ENCODE measurements at regions not wholly inside any gene's neighbourhood (a gene's known extent, or its start where the extent isn't known, plus 50 kb on each side); places are given as distances from the start of the nearest gene placed in this dataset.

GRCh38 chr2:23091019-23091418 is 294.0 kb upstream of the KLHL29 start:
- H4K20me1 ChIP-seq (ENCODE audit: insufficient read depth, low read length): no peaks in the 10 kb centered on the region
- H3K79me2 ChIP-seq (ENCODE audit: insufficient read depth, low read length): no peaks in the 10 kb centered on the region
- no peaks in the 10 kb centered on the region for H3K4me1 ChIP-seq (ENCODE audit: insufficient read depth, low read length)
- no peaks in the 10 kb centered on the region for H3K36me3 ChIP-seq (ENCODE audit: insufficient read depth, low read length)
- ATAC-seq (ENCODE audit: insufficient read depth, low read depth) (no peak), DNase-seq (no peak)
- no peak overlapping the region for H3K27ac ChIP-seq (ENCODE audit: low read length)
- H2AFZ ChIP-seq (ENCODE audit: low read depth, low read length): no peak overlapping the region
- no peaks in the 10 kb centered on the region for H3K9me3 ChIP-seq (ENCODE audit: insufficient read depth, low read length, severe bottlenecking)
- no peak overlapping the region for H3K4me3 ChIP-seq (ENCODE audit: low read depth in 1 of 2, low read length in 2 of 2)
- H3K27me3 ChIP-seq (ENCODE audit: insufficient read depth, low read length, poor library complexity): no peaks in the 10 kb centered on the region
- no peak overlapping the region for H3K4me2 ChIP-seq (ENCODE audit: insufficient read depth, low read length)
- no peak overlapping the region for H3K9ac ChIP-seq (ENCODE audit: low read depth, low read length)
- TF ChIP-seq CTCF (IDR thresholded peaks at IDR 0.05; ENCODE audit: borderline replicate concordance, extremely low read depth, low read length, poor library complexity, severe bottlenecking): no peak
- TF ChIP-seq EZH2 (IDR thresholded peaks at IDR 0.05; ENCODE audit: borderline replicate concordance, low read depth, low read length, severe bottlenecking): no peak

DNA sequence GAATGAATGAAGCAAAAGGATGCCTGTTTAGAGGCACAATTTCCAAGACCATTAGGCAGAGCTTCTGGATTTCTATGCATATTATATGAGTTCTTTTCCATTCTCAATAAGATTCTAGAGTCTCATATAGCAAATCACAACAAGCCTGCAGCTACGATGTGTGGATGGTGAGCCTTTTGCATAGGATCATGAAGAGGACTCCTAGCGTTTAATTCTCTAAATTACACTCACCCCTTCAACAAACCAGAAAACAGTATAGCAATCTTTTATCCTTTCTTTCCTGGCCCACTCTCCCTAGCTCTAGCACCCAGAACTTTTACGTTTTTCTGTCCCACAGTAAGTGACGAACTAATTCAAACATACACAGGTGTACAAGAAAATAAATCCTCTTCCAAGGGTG is 293.1 kb upstream of the KLHL29 start:
- H3K4me3 ChIP-seq (ENCODE audit: low read depth in 1 of 2, low read length in 2 of 2): no peak overlapping the region
- H3K36me3 ChIP-seq (ENCODE audit: insufficient read depth, low read length): no peaks in the 10 kb centered on the region
- no peaks in the 10 kb centered on the region for H4K20me1 ChIP-seq (ENCODE audit: insufficient read depth, low read length)
- TF ChIP-seq EZH2 (IDR thresholded peaks at IDR 0.05; ENCODE audit: borderline replicate concordance, low read depth, low read length, severe bottlenecking) (no peak), CTCF (IDR thresholded peaks at IDR 0.05; ENCODE audit: borderline replicate concordance, extremely low read depth, low read length, poor library complexity, severe bottlenecking) (no peak)
- DNase-seq (no peak), ATAC-seq (ENCODE audit: insufficient read depth, low read depth) (no peak)
- no peaks in the 10 kb centered on the region for H3K9me3 ChIP-seq (ENCODE audit: insufficient read depth, low read length, severe bottlenecking)
- no peaks in the 10 kb centered on the region for H3K27me3 ChIP-seq (ENCODE audit: insufficient read depth, low read length, poor library complexity)
- H3K27ac ChIP-seq (ENCODE audit: low read length): no peak overlapping the region
- H2AFZ ChIP-seq (ENCODE audit: low read depth, low read length): no peak overlapping the region
- H3K79me2 ChIP-seq (ENCODE audit: insufficient read depth, low read length): no peaks in the 10 kb centered on the region
- H3K9ac ChIP-seq (ENCODE audit: low read depth, low read length): no peak overlapping the region
- H3K4me1 ChIP-seq (ENCODE audit: insufficient read depth, low read length): no peaks in the 10 kb centered on the region
- H3K4me2 ChIP-seq (ENCODE audit: insufficient read depth, low read length): no peak overlapping the region

- Histone ChIP-seq H3K4me2 (ENCODE audit: insufficient read depth, low read length) (no peak overlapping the region), H3K27me3 (ENCODE audit: insufficient read depth, low read length, poor library complexity) (no peaks in the 10 kb centered on the region), H3K79me2 (ENCODE audit: insufficient read depth, low read length) (no peaks in the 10 kb centered on the region), H3K36me3 (ENCODE audit: insufficient read depth, low read length) (no peaks in the 10 kb centered on the region), H3K9ac (ENCODE audit: low read depth, low read length) (no peak overlapping the region), H3K4me1 (ENCODE audit: insufficient read depth, low read length) (no peaks in the 10 kb centered on the region), H2AFZ (ENCODE audit: low read depth, low read length) (no peak overlapping the region), H4K20me1 (ENCODE audit: insufficient read depth, low read length) (no peaks in the 10 kb centered on the region), H3K9me3 (ENCODE audit: insufficient read depth, low read length, severe bottlenecking) (no peaks in the 10 kb centered on the region), H3K27ac (ENCODE audit: low read length) (no peak overlapping the region), H3K4me3 (ENCODE audit: low read depth in 1 of 2, low read length in 2 of 2) (no peak overlapping the region)
- TF ChIP-seq EZH2 (IDR thresholded peaks at IDR 0.05; ENCODE audit: borderline replicate concordance, low read depth, low read length, severe bottlenecking) (no peak), CTCF (IDR thresholded peaks at IDR 0.05; ENCODE audit: borderline replicate concordance, extremely low read depth, low read length, poor library complexity, severe bottlenecking) (no peak)
- ATAC-seq (ENCODE audit: insufficient read depth, low read depth): 0 out of 3 replicates have a peak, but pooled peaks have one; percentile 42
- DNase-seq: no peak
Observed at GRCh38 chr2:23092831-23093230, 292.1 kb upstream of the KLHL29 start.

- no peaks in the 10 kb centered on the region for H4K20me1 ChIP-seq (ENCODE audit: insufficient read depth, low read length)
- H3K9me3 ChIP-seq (ENCODE audit: insufficient read depth, low read length, severe bottlenecking): no peaks in the 10 kb centered on the region
- H2AFZ ChIP-seq (ENCODE audit: low read depth, low read length): no peak overlapping the region
- TF ChIP-seq CTCF (IDR thresholded peaks at IDR 0.05; ENCODE audit: borderline replicate concordance, extremely low read depth, low read length, poor library complexity, severe bottlenecking) (no peak), EZH2 (IDR thresholded peaks at IDR 0.05; ENCODE audit: borderline replicate concordance, low read depth, low read length, severe bottlenecking) (no peak)
- H3K4me3 ChIP-seq (ENCODE audit: low read depth in 1 of 2, low read length in 2 of 2): no peak overlapping the region
- DNase-seq: no peak
- no peaks in the 10 kb centered on the region for H3K79me2 ChIP-seq (ENCODE audit: insufficient read depth, low read length)
- no peaks in the 10 kb centered on the region for H3K4me1 ChIP-seq (ENCODE audit: insufficient read depth, low read length)
- ATAC-seq (ENCODE audit: insufficient read depth, low read depth): no peak
- H3K4me2 ChIP-seq (ENCODE audit: insufficient read depth, low read length): no peak overlapping the region
- H3K9ac ChIP-seq (ENCODE audit: low read depth, low read length): no peak overlapping the region
- H3K27ac ChIP-seq (ENCODE audit: low read length): no peak overlapping the region
- H3K36me3 ChIP-seq (ENCODE audit: insufficient read depth, low read length): no peaks in the 10 kb centered on the region
- H3K27me3 ChIP-seq (ENCODE audit: insufficient read depth, low read length, poor library complexity): no peaks in the 10 kb centered on the region
Observed at GRCh38 chr2:23093513-23093912, 291.5 kb upstream of the KLHL29 start.

Measured in DND-41 (cell line).